H9 (cell line): ENCODE measurements at regions not wholly inside any gene's neighbourhood (a gene's known extent, or its start where the extent isn't known, plus 50 kb on each side); places are given as distances from the start of the nearest gene placed in this dataset.

Experiments
- DNase-seq: peaks from one replicate; pipeline ENCODE4 v3.0.0-alpha.2; 2017
- H2AFZ ChIP-seq: one replicate; pipeline ENCODE4 v1.6.1; 2013; ENCODE audit warnings: mild to moderate bottlenecking, low read length, control low read depth, moderate library complexity
- H2AK5ac ChIP-seq: 2 replicates; pipeline ENCODE4 v1.6.1; 2013; ENCODE audit warnings: low read length, control low read depth, mixed read lengths; ENCODE audit not compliant: insufficient read length
- H2BK120ac ChIP-seq: one replicate; pipeline ENCODE4 v1.6.1; 2013; ENCODE audit warnings: low read depth, mild to moderate bottlenecking, low read length, control low read depth, inconsistent platforms; ENCODE audit not compliant: poor library complexity, severe bottlenecking
- H2BK12ac ChIP-seq: 2 replicates; pipeline ENCODE4 v1.6.1; 2013; ENCODE audit warnings: low read length, control low read depth, mixed read lengths, low read depth; ENCODE audit not compliant: insufficient read length
- H2BK15ac ChIP-seq: 2 replicates; pipeline ENCODE4 v1.6.1; 2013; ENCODE audit warnings: low read depth, low read length, control low read depth
- H2BK20ac ChIP-seq: one replicate; pipeline ENCODE4 v1.6.1; 2013; ENCODE audit warnings: low read depth, mild to moderate bottlenecking, low read length, control low read depth, inconsistent platforms; ENCODE audit not compliant: poor library complexity, severe bottlenecking
- H2BK5ac ChIP-seq: 2 replicates; pipeline ENCODE4 v1.6.1; 2013; ENCODE audit warnings: low read length, control low read depth, mixed read lengths; ENCODE audit not compliant: insufficient read length
- H3K14ac ChIP-seq: 2 replicates; pipeline ENCODE4 v1.6.1; 2013; ENCODE audit warnings: low read length, control low read depth; ENCODE audit not compliant: insufficient read depth
- H3K18ac ChIP-seq: 2 replicates; pipeline ENCODE4 v1.6.1; 2013; ENCODE audit warnings: low read depth, mild to moderate bottlenecking, mixed read lengths, low read length, control low read depth; ENCODE audit not compliant: insufficient read length
- H3K23ac ChIP-seq: 2 replicates; pipeline ENCODE4 v1.6.1; 2013; ENCODE audit warnings: low read length, control low read depth, mixed read lengths, low read depth; ENCODE audit not compliant: insufficient read length
- H3K23me2 ChIP-seq: 2 replicates; pipeline ENCODE4 v1.6.1; 2013; ENCODE audit warnings: low read depth, mild to moderate bottlenecking, mixed read lengths, low read length, control low read depth; ENCODE audit not compliant: insufficient read length, poor library complexity, severe bottlenecking
- H3K27ac ChIP-seq: 2 replicates; pipeline ENCODE4 v1.5.1; 2013; ENCODE audit warnings: low read length, control low read depth, mixed read lengths, low read depth; ENCODE audit not compliant: insufficient read length
- H3K27me3 ChIP-seq: 2 replicates; pipeline ENCODE4 v1.6.1; 2013; ENCODE audit warnings: low read length, control low read depth, inconsistent platforms; ENCODE audit not compliant: insufficient read depth
- H3K4ac ChIP-seq: 2 replicates; pipeline ENCODE4 v1.6.1; 2013; ENCODE audit warnings: low read depth, mild to moderate bottlenecking, control low read depth, inconsistent platforms, low read length, moderate library complexity
- H3K4me1 ChIP-seq: 2 replicates; pipeline ENCODE4 v1.6.1; 2013; ENCODE audit warnings: low read length, control low read depth, inconsistent platforms; ENCODE audit not compliant: insufficient read depth
- H3K4me2 ChIP-seq: 2 replicates; pipeline ENCODE4 v1.6.1; 2013; ENCODE audit warnings: low read length, control low read depth, mixed read lengths; ENCODE audit not compliant: insufficient read length, insufficient read depth
- H3K56ac ChIP-seq: 2 replicates; pipeline ENCODE4 v1.6.1; 2013; ENCODE audit warnings: low read depth, mild to moderate bottlenecking, mixed read lengths, low read length, control low read depth; ENCODE audit not compliant: insufficient read length
- H3K79me1 ChIP-seq: 2 replicates; pipeline ENCODE4 v1.6.1; 2013; ENCODE audit warnings: low read depth, mild to moderate bottlenecking, moderate library complexity, low read length, control low read depth, inconsistent platforms; ENCODE audit not compliant: insufficient read depth, poor library complexity, severe bottlenecking
- H3K79me2 ChIP-seq: 2 replicates; pipeline ENCODE4 v1.6.1; 2013; ENCODE audit warnings: low read length, control low read depth, inconsistent platforms; ENCODE audit not compliant: insufficient read depth
- H3K9ac ChIP-seq: 2 replicates; pipeline ENCODE4 v1.6.1; 2013; ENCODE audit warnings: low read length, control low read depth, mixed read lengths; ENCODE audit not compliant: insufficient read length; ENCODE audit errors: extremely low read depth
- H3K9me3 ChIP-seq: one replicate; pipeline ENCODE4 v1.6.1; 2013; ENCODE audit warnings: low read depth, low read length, inconsistent platforms; ENCODE audit not compliant: control insufficient read depth
- H3T11ph ChIP-seq: one replicate; pipeline ENCODE4 v1.6.1; 2013; ENCODE audit warnings: mild to moderate bottlenecking, low read length, control low read depth, inconsistent platforms
- H4K20me1 ChIP-seq: one replicate; pipeline ENCODE4 v1.6.1; 2013; ENCODE audit not compliant: control insufficient read depth, insufficient read length, insufficient read depth
- H4K5ac ChIP-seq: 2 replicates; pipeline ENCODE4 v1.6.1; 2013; ENCODE audit warnings: low read depth, mild to moderate bottlenecking, mixed read lengths, low read length, control low read depth; ENCODE audit not compliant: insufficient read length
- H4K8ac ChIP-seq: replicated peaks from 2 replicates; pipeline ENCODE4 v1.6.1; 2013; ENCODE audit warnings: low read length, control low read depth, mixed read lengths, low read depth; ENCODE audit not compliant: insufficient read length
- H4K91ac ChIP-seq: 2 replicates; pipeline ENCODE4 v1.6.1; 2013; ENCODE audit warnings: low read depth, mild to moderate bottlenecking, moderate library complexity, mixed read lengths, low read length, control low read depth; ENCODE audit not compliant: insufficient read length
- H3K27ac Mint-ChIP-seq, 3 experiments: 2 replicates in 2 of 3; 3 replicates in 1 of 3; pipeline ENCODE4 v1.8.0; 2020 to 2021; ENCODE audit warnings: mixed read lengths in 3 of 3, mild to moderate bottlenecking in 1 of 3, moderate library complexity in 1 of 3
- H3K27me3 Mint-ChIP-seq: 2 replicates; pipeline ENCODE4 v1.8.0; 2021; ENCODE audit warnings: low read depth, mild to moderate bottlenecking, moderate library complexity, mixed read lengths
- H3K36me3 Mint-ChIP-seq, 3 experiments: 2 replicates in 2 of 3; 3 replicates in 1 of 3; pipeline ENCODE4 v1.8.0; 2020 to 2021; ENCODE audit warnings: low read depth in 3 of 3, mixed read lengths in 3 of 3; ENCODE audit not compliant: insufficient read depth in 1 of 3
- H3K4me1 Mint-ChIP-seq, 2 experiments: 2 replicates each; pipeline ENCODE4 v1.8.0; 2020; ENCODE audit warnings: mixed read lengths in 2 of 2
- H3K4me3 Mint-ChIP-seq, 2 experiments: 2 replicates in 1 of 2; 3 replicates in 1 of 2; pipeline ENCODE4 v1.8.0; 2020 to 2021; ENCODE audit warnings: mild to moderate bottlenecking in 2 of 2, mixed read lengths in 2 of 2, moderate library complexity in 1 of 2
- H3K9me3 Mint-ChIP-seq, 2 experiments: 2 replicates in 1 of 2; 3 replicates in 1 of 2; pipeline ENCODE4 v1.8.0; 2020; ENCODE audit warnings: mild to moderate bottlenecking in 2 of 2, mixed read lengths in 2 of 2, moderate library complexity in 1 of 2
- CTCF ChIP-seq: fragments of 200-600 bp; sonication (generic); conservative IDR thresholded peaks from 3 replicates; pipeline ENCODE4 v1.8.0; 2021; ENCODE audit warnings: antibody characterized with exemption, mild to moderate bottlenecking
- WGBS: extraction: QIAGEN DNeasy Blood & Tissue Kit; methylation state at CpG from one replicate; pipeline ENCODE4 v1.1.7; 2013; ENCODE audit warnings: missing lambda C conversion rate, low lambda C conversion rate, mixed read lengths; ENCODE audit not compliant: insufficient read length; ENCODE audit errors: extremely low coverage; 5-methylcytosine and 5-hydroxymethylcytosine counted together

GRCh38 chr1:101291562-101292380 is 55.0 kb downstream of the S1PR1 start:
- Histone ChIP-seq H2AK5ac (no peak overlapping the region), H2BK15ac (no peak overlapping the region), H3K18ac (no peak overlapping the region), H2AFZ (no peak overlapping the region), H2BK120ac (no peak overlapping the region), H3K56ac (no peak overlapping the region), H3K23ac (no peak overlapping the region), H3K9me3 (no peaks in the 10 kb centered on the region), H3K4me1 (no peaks in the 10 kb centered on the region), H2BK20ac (no peak overlapping the region), H4K5ac (no peak overlapping the region), H2BK12ac (no peak overlapping the region), H3K4ac (no peak overlapping the region), H3K27ac (no peak overlapping the region), H3K9ac (no peak overlapping the region), H4K8ac (no peak overlapping the region), H3T11ph (no peak overlapping the region), H3K4me2 (no peak overlapping the region), H3K14ac (no peak overlapping the region), H3K27me3 (no peaks in the 10 kb centered on the region), H4K91ac (no peak overlapping the region), H4K20me1 (no peaks in the 10 kb centered on the region), H3K23me2 (no peaks in the 10 kb centered on the region), H2BK5ac (no peak overlapping the region), H3K79me2 (no peaks in the 10 kb centered on the region), H3K79me1 (no peaks in the 10 kb centered on the region)
- no peak for DNase-seq
- Mint-ChIP-seq H3K4me3 (no peak overlapping the region), H3K27me3 (no peaks in the 10 kb centered on the region; the same call in 1 of the 2 replicates), H3K27ac (peak overlapping the region in 1 of 3 experiments; percentile 7; a peak in 3 of 7 replicates), H3K36me3 (no peaks in the 10 kb centered on the region), H3K4me1 (peaks cover 10 to 11% of the 10 kb centered on the region in 2 experiments), H3K9me3 (no peaks in the 10 kb centered on the region)
- no CpG with 5 or more reads among the region's 4 CpGs for WGBS
- TF ChIP-seq CTCF = no peak
